Fibroblast of lung (primary cell): ENCODE measurements at regions not wholly inside any gene's neighbourhood (a gene's known extent, or its start where the extent isn't known, plus 50 kb on each side); places are given as distances from the start of the nearest gene placed in this dataset.
A peak's percentile ranks its signal among the peaks of the same experiment; 100 is the strongest.

ENCODE experiments used
- DNase-seq, 2 donors: peaks; one replicate each; pipeline versions ENCODE4 v3.0.0 to v3.0.0-alpha.2; 2010; ENCODE audit warnings: low read depth in 2 of 2
- H2AFZ ChIP-seq: 2 replicates; pipeline ENCODE4 v1.5.1; 2012; ENCODE audit warnings: low read length, control low read depth, inconsistent platforms
- H3K27ac ChIP-seq: 2 replicates; pipeline ENCODE4 v1.5.1; 2011; ENCODE audit warnings: low read length, control low read depth; ENCODE audit not compliant: insufficient read depth
- H3K27me3 ChIP-seq: 2 replicates; pipeline ENCODE4 v1.5.1; 2011; ENCODE audit warnings: mild to moderate bottlenecking, low read length; ENCODE audit not compliant: control insufficient read depth, insufficient read depth
- H3K36me3 ChIP-seq: 2 replicates; pipeline ENCODE4 v1.5.1; 2011; ENCODE audit warnings: low read length; ENCODE audit not compliant: control insufficient read depth, insufficient read depth
- H3K4me1 ChIP-seq: 2 replicates; pipeline ENCODE4 v1.5.1; 2011; ENCODE audit warnings: low read length; ENCODE audit not compliant: control insufficient read depth, insufficient read depth; ENCODE audit errors: extremely low read depth
- H3K4me2 ChIP-seq: 2 replicates; pipeline ENCODE4 v1.5.1; 2011; ENCODE audit warnings: low read length, control low read depth; ENCODE audit not compliant: insufficient read depth; ENCODE audit errors: extremely low read depth
- H3K4me3 ChIP-seq, 4 experiments: fragments of 200-600 bp in 1 of 4; sonication (generic) in 1 of 4; replicated peaks in 1 of 4; 2 replicates each; pipeline ENCODE4 v1.5.1; 2011 to 2016; ENCODE audit warnings: low read length in 4 of 4, low read depth in 3 of 4, mild to moderate bottlenecking in 3 of 4, control low read depth in 2 of 4, inconsistent platforms in 1 of 4, mixed read lengths in 1 of 4; ENCODE audit not compliant: insufficient read depth in 1 of 4; ENCODE audit errors: control extremely low read depth in 1 of 4
- H3K79me2 ChIP-seq: 2 replicates; pipeline ENCODE4 v1.5.1; 2012; ENCODE audit warnings: mild to moderate bottlenecking, low read length, inconsistent platforms; ENCODE audit not compliant: control insufficient read depth, insufficient read depth
- H3K9ac ChIP-seq: 2 replicates; pipeline ENCODE4 v1.5.1; 2011; ENCODE audit warnings: mild to moderate bottlenecking, low read length, control low read depth; ENCODE audit not compliant: insufficient read depth
- H3K9me3 ChIP-seq: 2 replicates; pipeline ENCODE4 v1.5.1; 2012; ENCODE audit warnings: low read depth, low read length; ENCODE audit not compliant: control insufficient read depth, insufficient read depth
- H4K20me1 ChIP-seq: 2 replicates; pipeline ENCODE4 v1.5.1; 2011; ENCODE audit warnings: low read length; ENCODE audit not compliant: control insufficient read depth, insufficient read depth; ENCODE audit errors: extremely low read depth
- CTCF ChIP-seq, 2 donors: IDR thresholded peaks in 1 of 2; conservative IDR thresholded peaks in 1 of 2; 1 replicate in 1 of 2; 2 replicates in 1 of 2; pipeline ENCODE4 v1.5.1; 2011 to 2012; ENCODE audit warnings: low read length in 2 of 2, control low read depth in 1 of 2, inconsistent platforms in 1 of 2, low read depth in 1 of 2, mild to moderate bottlenecking in 1 of 2
- EZH2 ChIP-seq: IDR thresholded peaks from 2 replicates; pipeline ENCODE4 v1.5.1; 2012; ENCODE audit warnings: low read length, control low read depth, mild to moderate bottlenecking; ENCODE audit errors: missing control alignments

- Histone ChIP-seq H3K4me2 (peak overlapping the region; percentile 81), H3K9ac (no peak overlapping the region), H3K36me3 (no peaks in the 10 kb centered on the region), H3K27ac (no peak overlapping the region), H2AFZ (no peak overlapping the region), H3K79me2 (no peaks in the 10 kb centered on the region), H3K4me3 (peak overlapping the region in 1 of 4 experiments; percentile 22), H3K27me3 (no peaks in the 10 kb centered on the region), H4K20me1 (no peaks in the 10 kb centered on the region), H3K9me3 (no peaks in the 10 kb centered on the region), H3K4me1 (peaks cover 9% of the 10 kb centered on the region)
- TF ChIP-seq EZH2 (no peak), CTCF (conservative IDR thresholded peaks at IDR 0.05 in 1 of 2, IDR thresholded peaks at IDR 0.05 in 1 of 2; ENCODE audit: low read depth in 1 of 2, low read length in 2 of 2) (no peak)
- peak in 1 of 2 donors; percentile 15 for DNase-seq
These were observed 190.8 kb downstream of the TENT5A start for GRCh38 chr6:81561731-81562130.

- Histone ChIP-seq H3K27ac (no peak overlapping the region), H2AFZ (no peak overlapping the region), H3K79me2 (no peaks in the 10 kb centered on the region), H3K27me3 (no peaks in the 10 kb centered on the region), H3K9ac (no peak overlapping the region), H3K4me2 (no peak overlapping the region), H4K20me1 (no peaks in the 10 kb centered on the region), H3K4me1 (peaks cover 9% of the 10 kb centered on the region), H3K9me3 (no peaks in the 10 kb centered on the region), H3K4me3 (no peak overlapping the region), H3K36me3 (no peaks in the 10 kb centered on the region)
- no peak for TF ChIP-seq EZH2
- TF ChIP-seq CTCF (conservative IDR thresholded peaks at IDR 0.05 in 1 of 2, IDR thresholded peaks at IDR 0.05 in 1 of 2; ENCODE audit: low read depth in 1 of 2, low read length in 2 of 2) = no peak
- peak in 1 of 2 donors; percentile 66 for DNase-seq
These were observed 191.4 kb downstream of the TENT5A start for GRCh38 chr6:81561071-81561564.

GRCh38 chr6:81557811-81558210, 194.7 kb downstream of the TENT5A start:
- Histone ChIP-seq H3K27me3 (no peaks in the 10 kb centered on the region), H3K79me2 (no peaks in the 10 kb centered on the region), H2AFZ (no peak overlapping the region), H3K27ac (no peak overlapping the region), H3K36me3 (no peaks in the 10 kb centered on the region), H3K9ac (no peak overlapping the region), H3K4me2 (no peak overlapping the region), H3K4me3 (no peak overlapping the region), H4K20me1 (no peaks in the 10 kb centered on the region), H3K9me3 (no peaks in the 10 kb centered on the region), H3K4me1 (peaks cover 9% of the 10 kb centered on the region)
- no peak for TF ChIP-seq CTCF (conservative IDR thresholded peaks at IDR 0.05 in 1 of 2, IDR thresholded peaks at IDR 0.05 in 1 of 2; ENCODE audit: low read depth in 1 of 2, low read length in 2 of 2)
- TF ChIP-seq EZH2 = no peak
- no peak for DNase-seq
